ENCODE measurements at regions not wholly inside any gene's neighbourhood (a gene's known extent, or its start where the extent isn't known, plus 50 kb on each side); places are given as distances from the start of the nearest gene placed in this dataset.

- Histone ChIP-seq H3K79me2 (ENCODE audit: control insufficient read depth, insufficient read depth, low read length) (no peaks in the 10 kb centered on the region), H3K4me3 (replicated peaks in 1 of 3; ENCODE audit: insufficient read depth in 1 of 3, low read depth in 1 of 3, low read length in 3 of 3) (no peak overlapping the region), H2AFZ (ENCODE audit: low read depth, low read length) (no peak overlapping the region), H3K4me1 (ENCODE audit: control insufficient read depth, extremely low read depth, insufficient read depth, low read length) (no peaks in the 10 kb centered on the region), H4K20me1 (replicated peaks; ENCODE audit: control insufficient read depth, extremely low read depth, insufficient read depth, low read length) (no peaks in the 10 kb centered on the region), H3K27me3 (ENCODE audit: control insufficient read depth in 2 of 2, insufficient read depth in 2 of 2, low read length in 2 of 2) (no peaks in the 10 kb centered on the region), H3K4me2 (ENCODE audit: insufficient read depth, low read length) (no peak overlapping the region), H3K9ac (replicated peaks; ENCODE audit: extremely low read depth, insufficient read depth, low read length) (no peak overlapping the region), H3K36me3 (ENCODE audit: control insufficient read depth in 2 of 2, extremely low read depth in 1 of 2, insufficient read depth in 2 of 2, low read length in 2 of 2) (no peaks in the 10 kb centered on the region), H3K27ac (ENCODE audit: insufficient read depth, low read depth, low read length) (no peak overlapping the region), H3K9me3 (replicated peaks; ENCODE audit: control insufficient read depth, insufficient read depth, low read length) (no peaks in the 10 kb centered on the region), H3K9me1 (replicated peaks; ENCODE audit: control insufficient read depth, extremely low read depth, insufficient read depth, low read length) (no peaks in the 10 kb centered on the region)
- DNase-seq (ENCODE audit: low read depth, low spot score): no peak
- TF ChIP-seq FOS (IDR thresholded peaks at IDR 0.05; ENCODE audit: borderline replicate concordance, insufficient read depth, low read length) (no peak), JUN (IDR thresholded peaks at IDR 0.05; ENCODE audit: borderline replicate concordance, insufficient read depth, insufficient read length, low read depth) (no peak), EZH2 (IDR thresholded peaks at IDR 0.05; ENCODE audit: borderline replicate concordance, low read depth, low read length, severe bottlenecking) (no peak), MYC (IDR thresholded peaks at IDR 0.05; ENCODE audit: low read depth, low read length) (no peak), POLR2A (IDR thresholded peaks at IDR 0.05; ENCODE audit: low read depth, low read length) (no peak), GATA2 (IDR thresholded peaks at IDR 0.05; ENCODE audit: insufficient read depth, insufficient read length, low read depth, low read length) (no peak), MAX (IDR thresholded peaks at IDR 0.05; ENCODE audit: insufficient read depth, insufficient read length) (no peak), POLR2AphosphoS5 (IDR thresholded peaks at IDR 0.05; ENCODE audit: insufficient read depth, low read depth, low read length) (no peak), CTCF (IDR thresholded peaks at IDR 0.05; ENCODE audit: extremely low read depth in 1 of 2, insufficient read depth in 1 of 2, low read depth in 1 of 2, low read length in 2 of 2) (no peak)
- intact Hi-C loops (cut with micrococcal nuclease) (no loop called here), dilution Hi-C loops (cut with MboI; ENCODE audit: extremely low pct_ligation_motif_present, low sequenced_read_pairs) (no loop called here)
- ChIA-PET CTCF (no interaction called here), POLR2A (no interaction called here)
- no peak for FAIRE-seq
- BruUV-seq (replicated peaks): no TSS peak
Measured at GRCh38 chr10:10542477-10542876, 475.2 kb upstream of the CELF2 start.

Data from endothelial cell of umbilical vein (primary cell).